ENCODE measurements at regions not wholly inside any gene's neighbourhood (a gene's known extent, or its start where the extent isn't known, plus 50 kb on each side); places are given as distances from the start of the nearest gene placed in this dataset.
"Not testable (repeated sequence)": the region's sequence is repeated elsewhere in the genome, so short reads cannot be mapped to it uniquely, and the experiment has no call there.

DNA sequence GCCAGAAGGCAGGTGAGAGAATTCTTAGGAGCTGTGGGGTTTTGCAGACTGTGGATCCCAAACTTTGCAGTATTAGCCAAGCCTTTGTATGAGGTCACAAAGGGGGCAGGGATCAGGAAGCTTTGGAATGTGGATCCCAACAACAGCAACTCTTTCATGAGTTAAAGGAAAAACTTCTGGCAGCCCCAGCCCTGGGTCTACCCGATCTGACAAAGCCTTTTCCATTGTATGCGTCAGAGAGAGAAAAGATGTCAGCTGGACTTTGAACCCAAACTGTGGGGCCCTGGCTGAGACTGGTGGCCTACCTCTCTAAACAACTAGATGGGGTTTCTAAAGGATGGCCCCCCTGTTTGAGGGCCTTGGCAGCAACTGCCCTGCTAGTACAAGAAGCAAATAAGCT is 101.8 kb upstream of the OSBPL11 start:
- DNase-seq (ENCODE audit: low read depth in 2 of 2): not testable (repeated sequence)

DNA sequence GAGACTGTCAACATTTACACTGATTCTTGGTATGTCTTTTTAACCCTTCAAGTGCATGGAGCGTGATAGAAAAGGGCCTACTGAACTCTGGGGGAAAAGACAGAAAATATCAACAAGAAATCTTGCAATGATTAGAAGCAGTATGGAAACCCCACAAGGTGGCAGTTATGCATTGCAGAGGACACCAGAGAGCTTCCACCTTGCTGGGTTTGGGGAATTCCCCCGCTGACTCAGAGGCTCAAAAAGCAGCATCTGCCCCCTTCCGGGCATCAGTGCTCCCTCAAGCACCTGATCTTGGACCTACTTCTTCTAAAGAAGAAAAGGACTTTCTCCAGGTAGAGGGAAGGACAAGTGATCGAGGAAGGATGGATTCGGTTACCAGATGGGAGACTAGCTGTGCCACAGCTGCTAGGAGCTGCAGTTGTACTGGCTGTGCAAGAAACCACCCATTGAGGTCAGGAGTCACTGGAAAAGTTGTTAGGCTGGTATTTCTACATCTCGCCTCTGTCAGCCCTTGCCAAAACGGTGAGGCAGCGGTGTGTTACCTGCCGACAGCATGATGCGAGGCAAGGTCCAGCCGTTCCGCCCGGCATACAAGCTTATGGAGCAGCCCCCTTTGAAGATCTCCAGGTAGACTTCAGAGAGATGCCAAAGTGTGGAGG is 102.8 kb upstream of the OSBPL11 start:
- peak; percentile 25 to 29 for DNase-seq (ENCODE audit: low read depth in 2 of 2)

DNA sequence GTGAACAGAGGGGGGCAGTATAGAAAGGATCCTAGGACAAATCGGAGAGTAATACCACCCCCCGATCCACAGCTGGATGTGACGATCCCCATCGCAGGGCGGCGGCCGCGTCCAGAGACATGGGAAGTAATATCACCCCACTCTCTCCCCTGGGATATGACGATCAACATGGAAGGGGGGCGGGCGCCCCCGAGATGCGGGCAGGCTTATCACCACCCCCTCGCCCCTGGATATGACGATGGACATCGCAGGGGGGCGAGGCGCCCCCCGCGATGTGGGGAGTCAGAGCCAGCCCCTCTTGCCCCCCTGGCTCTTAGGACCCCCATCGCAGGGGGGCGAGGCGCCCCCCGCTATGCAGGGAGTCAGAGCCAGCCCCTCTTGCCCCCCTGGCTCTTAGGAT is 120.4 kb upstream of the OSBPL11 start:
- DNase-seq (ENCODE audit: low read depth in 2 of 2): no peak

DNA sequence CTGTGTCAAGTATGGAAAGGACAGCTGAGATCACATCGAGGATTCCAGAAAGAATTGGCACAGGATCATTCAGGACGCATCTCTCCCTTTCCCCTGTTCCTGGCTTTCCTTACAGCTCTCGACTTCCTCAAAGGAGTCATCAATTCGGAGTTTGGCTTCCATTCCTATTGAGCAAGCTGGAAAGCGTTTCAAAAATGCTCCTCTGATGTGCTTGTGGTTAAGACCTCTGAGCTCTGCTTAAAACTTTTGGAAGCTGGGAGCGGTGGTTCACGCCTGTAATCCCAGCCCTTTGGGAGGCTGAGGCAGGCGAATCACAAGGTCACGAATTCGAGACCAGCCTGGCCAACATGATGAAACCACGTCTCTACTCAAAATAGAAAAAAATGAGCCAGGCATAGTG is 136.9 kb upstream of the OSBPL11 start:
- DNase-seq (ENCODE audit: low read depth in 2 of 2): not testable (repeated sequence)

DNA sequence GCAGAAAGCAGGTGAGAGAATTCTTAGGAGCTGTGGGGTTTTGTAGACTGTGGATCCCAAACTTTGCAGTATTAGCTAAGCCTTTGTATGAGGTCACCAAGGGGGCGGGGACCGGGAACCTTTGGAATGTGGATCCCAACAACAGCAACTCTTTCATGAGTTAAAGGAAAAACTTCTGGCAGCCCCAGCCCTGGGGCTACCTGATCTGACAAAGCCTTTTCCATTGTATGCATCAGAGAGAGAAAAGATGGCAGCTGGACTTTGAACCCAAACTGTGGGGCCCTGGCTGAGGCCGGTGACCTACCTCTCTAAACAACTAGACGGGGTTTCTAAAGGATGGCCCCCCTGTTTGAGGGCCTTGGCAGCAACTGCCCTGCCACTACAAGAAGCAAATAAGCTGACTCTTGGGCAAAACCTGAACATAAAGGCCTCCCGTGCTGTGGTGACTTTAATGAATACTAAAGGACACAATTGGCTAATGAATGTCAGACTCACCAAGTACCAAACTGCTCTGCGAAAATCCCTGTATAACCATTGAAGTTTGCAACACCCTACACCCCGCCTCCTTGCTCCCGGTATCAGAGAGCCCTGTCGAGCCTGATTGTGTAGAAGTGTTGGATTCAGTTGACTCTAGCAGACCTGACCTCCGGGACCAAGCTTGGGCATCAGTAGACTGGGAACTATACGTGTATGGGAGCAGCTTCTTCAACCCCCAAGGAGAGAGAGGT is 146.9 kb upstream of the OSBPL11 start:
- not testable (repeated sequence) for DNase-seq (ENCODE audit: low read depth in 2 of 2)

DNA sequence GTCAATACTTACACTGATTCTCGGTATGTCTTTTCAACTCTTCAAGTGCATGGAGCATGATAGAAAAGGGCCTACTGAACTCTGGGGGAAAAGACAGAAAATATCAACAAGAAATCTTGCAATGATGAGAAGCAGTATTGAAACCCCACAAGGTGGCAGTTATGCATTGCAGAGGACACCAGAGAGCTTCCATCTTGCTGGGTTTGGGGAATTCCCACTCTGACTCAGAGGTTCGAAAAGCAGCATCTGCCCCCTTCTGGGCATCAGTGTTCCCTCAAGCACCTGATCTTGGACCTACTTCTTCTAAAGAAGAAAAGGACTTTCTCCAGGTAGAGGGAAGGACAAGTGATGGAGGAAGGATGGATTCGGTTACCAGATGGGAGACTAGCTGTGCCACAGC is 147.5 kb upstream of the OSBPL11 start:
- DNase-seq (ENCODE audit: low read depth in 2 of 2): peak; percentile 23 to 25

DNA sequence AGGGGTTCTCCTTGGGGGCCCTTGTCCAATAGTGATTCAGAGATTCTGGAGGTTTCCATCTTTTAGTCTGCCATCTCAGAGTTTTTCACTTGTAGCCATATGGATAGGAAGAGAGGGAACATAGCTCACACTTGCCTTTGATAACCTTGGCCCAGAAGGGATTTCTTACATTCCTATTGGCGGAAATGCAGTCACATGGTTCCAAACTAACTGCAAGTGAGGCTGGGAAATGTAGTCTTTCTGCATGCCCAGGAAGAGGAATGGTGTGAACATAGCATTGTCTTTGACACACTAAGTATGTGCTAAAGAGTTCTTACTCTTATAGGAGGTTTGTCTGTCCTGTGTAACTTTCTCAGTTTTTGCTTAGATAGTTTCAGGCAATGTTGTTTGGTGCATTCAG is 161.8 kb upstream of the OSBPL11 start:
- not testable (repeated sequence) for DNase-seq (ENCODE audit: low read depth in 2 of 2)

DNA sequence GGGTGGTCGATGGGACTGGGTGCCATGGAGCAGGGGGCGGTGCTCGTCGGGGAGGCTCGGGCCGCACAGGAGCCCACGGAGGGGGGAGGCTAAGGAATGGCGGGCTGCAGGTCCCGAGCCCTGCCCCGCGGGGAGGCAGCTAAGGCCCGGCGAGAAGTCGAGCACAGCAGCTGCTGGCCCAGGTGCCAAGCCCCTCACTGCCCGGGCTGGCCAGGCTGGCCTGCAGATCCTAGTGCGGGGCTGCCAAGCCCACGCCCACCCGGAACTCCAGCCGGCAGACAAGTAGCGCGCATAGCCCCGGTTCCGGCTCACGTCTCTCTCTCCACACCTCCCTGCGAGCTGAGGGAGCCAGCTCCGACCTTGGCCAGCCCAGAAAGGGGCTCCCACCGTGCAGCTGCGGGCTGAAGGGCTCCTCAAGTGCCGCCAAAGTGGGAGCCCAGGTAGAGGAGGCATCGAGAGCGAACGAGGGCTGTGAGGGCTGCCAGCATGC is 163.4 kb upstream of the OSBPL11 start:
- not testable (repeated sequence) for DNase-seq (ENCODE audit: low read depth in 2 of 2)

DNA sequence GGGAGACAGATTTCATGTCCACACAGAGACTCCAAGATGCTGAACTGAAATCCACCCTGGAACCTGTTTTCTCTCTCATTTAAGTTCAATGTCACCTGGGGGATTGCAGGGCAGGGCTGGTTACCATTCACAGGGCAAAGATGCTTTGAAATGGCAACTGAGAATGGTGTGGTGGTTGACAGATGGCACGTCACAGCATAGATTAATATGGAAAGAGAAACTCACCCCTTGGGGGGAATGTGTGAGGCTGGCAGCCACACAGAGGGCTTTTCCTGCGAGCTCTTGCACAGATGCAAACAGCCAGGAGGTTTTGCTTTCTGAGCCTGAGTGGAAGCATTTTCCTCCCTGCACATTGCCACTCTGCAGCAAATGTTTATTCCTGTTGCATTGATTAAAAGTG is 167.3 kb upstream of the OSBPL11 start:
- not testable (repeated sequence) for DNase-seq (ENCODE audit: low read depth in 2 of 2)

DNA sequence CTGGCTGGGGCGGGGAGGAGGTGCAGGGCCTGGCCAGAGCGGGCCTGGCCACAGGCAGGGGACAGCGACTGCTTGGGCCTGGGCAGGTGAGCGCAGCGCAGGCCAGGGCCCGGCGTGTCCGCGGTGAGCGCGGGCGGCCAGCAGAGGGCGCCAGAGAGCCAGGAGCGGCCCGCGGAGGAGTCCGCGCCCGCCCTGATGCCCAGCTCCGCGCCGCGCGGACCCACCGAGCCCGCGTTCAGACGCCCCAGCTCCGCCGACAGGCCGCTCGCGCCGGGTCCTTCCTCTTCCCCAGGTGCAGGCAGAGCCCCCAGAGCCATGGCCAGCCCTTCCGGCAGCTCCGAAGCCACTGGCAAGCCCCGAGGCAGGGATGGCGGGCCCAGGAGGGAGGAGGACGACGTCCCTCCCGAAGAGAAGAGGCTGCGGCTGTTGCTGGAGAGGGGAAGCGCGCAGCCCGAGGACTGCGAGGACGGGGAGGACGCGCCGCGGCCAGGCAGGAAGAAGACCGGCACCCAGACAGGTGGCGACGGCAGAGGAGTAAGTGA is 171.1 kb upstream of the OSBPL11 start:
- peak in 1 of 2 donors; percentile 50 for DNase-seq (ENCODE audit: low read depth in 2 of 2)

DNA sequence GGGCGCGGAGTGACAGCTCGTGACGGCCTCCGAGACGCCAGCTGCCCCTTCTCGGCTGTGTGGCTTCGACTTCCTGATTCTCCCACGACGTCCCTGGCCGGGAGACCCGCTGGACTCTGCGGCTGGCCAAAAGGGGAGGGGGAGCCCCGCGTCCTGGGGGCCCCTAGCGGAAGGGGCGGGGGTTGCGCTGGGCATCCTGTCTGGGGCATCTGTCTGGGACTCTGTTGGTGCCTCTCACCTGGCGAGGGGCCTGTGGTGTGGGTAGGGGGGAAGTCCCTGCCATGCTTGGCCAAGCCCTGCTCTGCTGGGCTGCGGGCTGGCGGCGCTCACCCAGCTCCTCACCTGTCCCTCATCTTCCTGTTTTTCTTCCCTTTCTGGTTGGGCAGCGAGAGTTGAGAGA is 171.6 kb upstream of the OSBPL11 start:
- not testable (repeated sequence) for DNase-seq (ENCODE audit: low read depth in 2 of 2)

DNA sequence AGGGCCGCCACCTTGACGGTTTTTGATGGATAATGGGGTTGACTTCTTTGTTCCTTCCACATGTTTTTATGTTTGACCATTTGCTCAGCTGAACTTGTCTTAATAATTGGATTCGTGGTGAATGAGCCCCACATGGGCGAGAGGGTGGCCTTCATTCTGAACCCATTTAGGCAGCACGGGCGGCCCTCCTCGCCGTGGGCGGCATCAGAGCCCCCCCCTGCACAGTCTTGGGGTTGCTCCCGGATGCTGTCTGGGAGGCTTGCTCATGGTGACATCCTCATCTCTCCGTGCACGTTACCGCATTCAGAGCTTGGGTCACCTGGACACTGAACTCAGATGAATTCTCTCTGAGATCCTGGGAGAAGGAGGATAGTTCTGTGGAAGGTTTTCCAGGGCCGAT is 172.3 kb upstream of the OSBPL11 start:
- DNase-seq (ENCODE audit: low read depth in 2 of 2): no peak

DNA sequence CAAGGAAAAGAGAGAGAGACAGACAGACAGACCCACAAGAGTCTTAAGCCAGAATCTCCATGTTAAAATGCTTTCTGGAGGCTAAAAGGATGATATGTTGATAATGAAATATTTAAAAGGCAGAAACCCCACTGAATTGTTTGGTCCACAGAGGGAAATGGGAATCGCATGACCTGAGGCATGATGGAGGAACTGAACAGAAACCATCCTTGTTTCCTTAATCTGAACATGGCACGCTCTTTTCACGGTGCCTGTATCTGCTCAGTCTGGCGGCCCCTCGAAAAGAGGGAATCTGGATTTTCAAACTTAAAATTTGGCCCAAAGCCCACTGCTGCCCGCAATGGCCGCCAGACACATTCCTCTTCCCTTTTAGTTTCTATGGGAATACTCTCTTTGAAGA is 173.5 kb upstream of the OSBPL11 start:
- DNase-seq (ENCODE audit: low read depth in 2 of 2): not testable (repeated sequence)

DNA sequence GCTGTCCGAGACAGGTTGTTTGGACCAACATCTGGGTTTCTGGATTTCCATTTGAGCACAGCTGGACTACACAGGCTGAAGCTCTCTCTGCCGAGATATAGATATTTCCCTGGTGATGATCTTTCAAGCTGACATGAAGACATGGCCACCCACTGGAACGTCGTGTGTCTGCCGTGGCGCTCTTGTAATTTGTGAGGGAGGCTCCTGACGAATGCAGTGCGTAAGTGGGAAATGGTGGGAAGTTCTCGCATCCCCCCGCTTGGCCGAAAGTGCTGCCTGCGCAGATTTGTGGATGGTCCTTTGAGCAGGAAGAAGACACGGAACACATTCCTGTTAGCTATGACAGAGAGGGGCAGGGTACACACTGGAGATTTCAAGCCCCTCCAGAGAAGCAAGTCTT is 176.2 kb upstream of the OSBPL11 start:
- DNase-seq (ENCODE audit: low read depth in 2 of 2): not testable (repeated sequence)

DNA sequence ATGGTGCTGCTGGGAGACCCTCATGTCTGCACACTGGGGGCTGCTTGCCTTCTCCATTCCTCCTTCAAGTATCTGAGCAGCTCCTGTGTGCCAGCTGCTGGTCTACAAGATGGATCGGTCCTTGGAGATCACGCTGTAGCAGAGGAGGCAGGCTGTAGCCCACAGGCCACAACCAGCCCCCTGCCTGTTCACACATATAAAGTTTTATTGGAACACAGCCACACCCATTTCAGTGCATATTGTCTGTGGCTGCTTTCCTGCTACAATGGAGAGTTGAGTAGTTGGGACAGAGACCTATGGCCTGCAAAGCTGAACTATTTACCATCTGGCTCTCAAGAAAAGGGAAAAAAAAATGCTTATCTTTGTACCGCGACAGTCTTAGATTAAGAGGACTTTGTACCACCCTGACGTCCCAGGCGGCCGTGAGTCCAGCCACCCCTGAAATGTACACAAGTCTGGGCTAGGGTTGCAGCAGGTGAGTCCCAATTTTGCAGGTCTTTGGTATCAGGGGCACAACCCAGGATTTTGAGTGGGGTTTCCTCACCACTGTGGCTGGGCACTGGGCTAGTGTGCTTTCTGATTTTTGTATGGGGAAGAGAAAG is 179.2 kb upstream of the OSBPL11 start:
- DNase-seq (ENCODE audit: low read depth in 2 of 2): not testable (repeated sequence)

DNA sequence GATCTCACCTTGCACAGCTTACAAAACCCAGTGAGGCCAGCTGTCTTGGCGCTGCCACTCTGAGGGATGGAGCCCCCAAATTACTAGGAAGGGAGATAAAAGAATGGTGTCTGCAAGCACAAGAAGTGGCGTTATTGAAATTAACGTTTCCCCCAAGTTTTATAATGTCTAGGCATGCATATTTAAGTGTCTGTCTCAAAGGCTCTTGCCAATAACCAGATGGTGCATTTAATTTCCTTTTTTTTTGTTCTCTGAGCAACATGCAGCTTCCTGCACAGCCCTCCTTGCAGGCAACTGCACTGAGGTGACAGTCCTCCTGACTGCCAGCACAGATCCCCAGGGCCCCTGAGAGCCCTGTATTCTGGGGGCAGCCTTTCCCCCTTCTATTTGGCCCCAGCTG is 179.8 kb upstream of the OSBPL11 start:
- DNase-seq (ENCODE audit: low read depth in 2 of 2): not testable (repeated sequence)

DNA sequence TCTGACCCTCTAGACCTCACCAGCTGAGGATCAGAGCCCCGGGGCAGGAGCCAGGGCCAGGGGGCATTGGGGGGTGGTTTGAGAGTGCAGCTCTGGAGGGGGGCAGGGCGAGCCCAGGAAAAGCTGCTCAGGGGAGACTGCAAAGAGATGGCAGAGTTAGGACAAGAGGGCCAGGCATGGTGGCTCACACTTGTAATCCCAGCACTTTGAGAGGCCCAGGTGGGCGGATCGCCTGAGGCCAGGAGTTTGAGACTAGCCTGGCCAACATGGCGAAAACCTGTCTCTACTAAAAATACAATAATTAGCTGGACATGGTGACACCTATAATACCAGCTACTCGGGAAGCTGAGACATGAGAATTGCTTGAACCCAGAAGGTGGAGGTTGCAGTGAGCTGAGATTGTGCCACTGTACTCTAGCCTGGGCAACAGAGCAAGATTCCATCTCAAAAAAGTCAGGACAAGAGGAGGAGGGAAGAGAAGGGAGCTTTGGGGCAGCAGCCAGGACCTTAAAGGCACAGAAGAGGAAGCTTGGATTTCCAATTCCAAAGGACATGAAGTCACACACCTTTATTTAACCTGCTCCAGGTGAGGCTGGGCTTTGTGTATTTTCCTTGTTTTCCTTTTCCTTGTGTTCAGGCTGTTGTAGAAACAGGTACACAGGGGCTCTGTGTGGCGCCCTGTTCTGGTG is 180.5 kb upstream of the OSBPL11 start:
- not testable (repeated sequence) for DNase-seq (ENCODE audit: low read depth in 2 of 2)

DNA sequence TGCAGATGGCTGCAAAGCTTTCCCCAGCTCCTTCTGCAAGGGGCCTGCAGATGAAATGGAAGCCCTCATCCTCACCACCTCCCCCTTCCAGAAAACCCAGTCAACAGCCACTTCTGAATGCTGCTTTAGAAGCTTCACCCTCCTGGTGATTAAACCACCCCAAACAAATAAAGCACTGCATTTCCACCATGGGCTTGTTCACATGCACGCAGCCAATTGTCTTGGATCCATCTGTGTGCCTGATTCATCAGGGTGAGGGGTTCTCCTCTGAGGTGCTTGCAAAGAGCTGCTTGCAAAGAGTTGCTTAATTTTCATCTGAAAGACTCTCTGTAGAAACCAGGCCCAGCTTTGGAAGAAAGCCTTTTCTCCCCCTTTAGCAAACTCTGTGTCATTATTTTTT is 184.0 kb upstream of the OSBPL11 start:
- DNase-seq (ENCODE audit: low read depth in 2 of 2): not testable (repeated sequence)

DNA sequence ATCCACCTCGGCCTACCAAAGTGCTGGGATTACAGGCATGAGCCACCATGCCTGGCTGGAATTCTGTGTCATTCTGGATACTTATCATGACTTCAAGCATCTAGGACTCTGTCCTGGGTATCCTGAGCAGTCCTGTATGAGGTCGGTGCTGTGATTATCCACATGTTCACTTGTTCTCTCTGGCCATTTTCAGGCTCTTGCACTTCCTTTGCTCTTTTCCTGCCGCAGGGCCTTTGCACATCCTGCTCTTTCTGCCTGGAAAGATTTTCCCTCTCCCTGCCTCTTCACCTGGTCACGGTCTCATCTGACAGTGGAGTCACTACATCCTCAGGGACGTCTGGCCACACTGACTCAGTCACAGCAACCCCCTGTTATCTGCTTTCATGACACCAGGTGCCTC is 184.6 kb upstream of the OSBPL11 start:
- not testable (repeated sequence) for DNase-seq (ENCODE audit: low read depth in 2 of 2)

DNA sequence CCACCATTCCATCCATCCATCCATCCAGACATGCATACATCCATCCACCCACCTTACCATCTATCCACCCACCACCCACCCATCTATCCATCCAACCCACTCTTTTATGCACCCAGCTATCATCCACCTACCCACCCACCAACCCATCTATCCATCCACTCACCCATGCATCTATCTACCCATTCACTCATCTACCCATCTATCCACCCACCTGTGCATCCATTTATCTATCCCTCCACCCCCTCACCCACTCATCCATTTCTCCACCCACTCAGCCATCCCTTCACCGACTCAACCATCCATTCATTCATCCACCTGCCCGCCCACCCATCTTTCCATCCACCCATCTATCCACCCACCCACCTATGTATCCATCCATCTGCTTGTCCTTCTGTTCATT is 186.4 kb upstream of the OSBPL11 start:
- not testable (repeated sequence) for DNase-seq (ENCODE audit: low read depth in 2 of 2)

DNA sequence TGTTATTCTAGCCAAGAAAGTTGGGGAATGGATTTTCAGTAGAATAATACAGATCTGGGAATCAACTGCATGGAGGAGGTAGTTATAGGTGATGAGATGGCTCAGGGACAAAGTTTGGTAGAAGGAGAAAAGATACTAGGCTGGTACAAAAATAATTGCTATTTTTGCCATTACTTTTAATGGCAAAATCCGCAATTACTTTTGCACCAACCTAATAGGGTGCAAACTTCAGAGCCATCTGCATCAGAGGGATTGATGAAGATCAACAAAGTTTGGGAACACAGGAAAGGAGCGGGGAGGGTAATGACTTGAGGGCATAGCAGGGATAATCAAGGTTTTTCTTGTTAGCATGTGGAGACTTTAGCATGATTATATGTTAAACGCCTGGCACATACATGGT is 178.7 kb upstream of the ROPN1B start:
- not testable (repeated sequence) for DNase-seq (ENCODE audit: low read depth in 2 of 2)

DNA sequence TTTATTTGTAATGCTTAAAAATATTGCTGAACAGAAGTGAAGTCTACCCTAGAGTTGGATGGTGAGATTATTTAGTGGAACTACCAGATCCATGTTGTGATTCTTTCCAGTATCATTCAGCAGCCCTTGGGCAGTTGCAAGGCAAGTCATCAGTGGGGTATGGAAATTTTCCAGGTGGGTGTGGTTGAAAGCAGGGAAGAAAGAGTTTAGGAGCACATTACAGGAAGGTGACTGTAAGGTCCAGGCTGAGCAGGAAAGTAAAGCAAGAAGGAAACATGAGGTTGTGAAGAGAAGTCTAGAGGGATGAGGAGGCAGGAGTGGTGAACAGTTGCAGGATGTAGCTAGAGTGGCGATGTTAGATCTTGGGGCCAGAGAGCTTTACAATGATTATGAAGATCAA is 178.0 kb upstream of the ROPN1B start:
- not testable (repeated sequence) for DNase-seq (ENCODE audit: low read depth in 2 of 2)

Measured in stimulated activated CD4-positive, alpha-beta T cell treated with anti-CD3 and anti-CD28 coated beads, Interleukin-15, amount 100 ng/mL, for 48 hours (primary cell).